Adrenal gland (tissue), 9 donors: ENCODE measurements at regions not wholly inside any gene's neighbourhood (a gene's known extent, or its start where the extent isn't known, plus 50 kb on each side); places are given as distances from the start of the nearest gene placed in this dataset.

Experiments
- DNase-seq, 7 donors: peaks; one replicate each; pipeline ENCODE4 v3.0.0-alpha.2; 2019 to 2020
- H3K27ac ChIP-seq, 5 donors: fragments of 200-600 bp; sonication (generic) in 4 of 5; 1 replicate in 3 of 5; 2 replicates in 2 of 5; pipeline versions ENCODE4 v1.5.1 to v1.8.0; 2016 to 2020; ENCODE audit warnings: mild to moderate bottlenecking in 1 of 5
- H3K27me3 ChIP-seq: fragments of 200-600 bp; 2 replicates; pipeline ENCODE4 v1.8.0; 2021
- H3K36me3 ChIP-seq, 2 donors: fragments of 200-600 bp; replicated peaks in 1 of 2; 1 replicate in 1 of 2; 2 replicates in 1 of 2; pipeline versions ENCODE4 v1.5.1 to v1.8.0; 2018 to 2022
- H3K4me1 ChIP-seq, 2 donors: fragments of 200-600 bp; replicated peaks in 1 of 2; 1 replicate in 1 of 2; 2 replicates in 1 of 2; pipeline versions ENCODE4 v1.5.1 to v1.8.0; 2018 to 2021
- H3K4me3 ChIP-seq, 4 donors: fragments of 200-600 bp; sonication (generic) in 3 of 4; one replicate each; pipeline ENCODE4 v1.5.1; 2016 to 2018
- H3K9me3 ChIP-seq, 3 donors: fragments of 200-600 bp; sonication (generic) in 1 of 3; replicated peaks in 1 of 3; 1 replicate in 2 of 3; 2 replicates in 1 of 3; pipeline versions ENCODE4 v1.5.1 to v1.8.0; 2016 to 2021
- CTCF ChIP-seq, 6 experiments: fragments of 450-650 bp in 4 of 6; fragments of 200-600 bp in 2 of 6; sonication (generic) in 1 of 6; IDR thresholded peaks; 1 replicate in 5 of 6; 2 replicates in 1 of 6; pipeline versions ENCODE4 v1.5.1 to v1.8.0; 2016 to 2021; ENCODE audit warnings: antibody characterized with exemption in 6 of 6, mild to moderate bottlenecking in 2 of 6, moderate library complexity in 1 of 6
- POLR2A ChIP-seq, 2 donors: fragments of 450-650 bp; IDR thresholded peaks; one replicate each; pipeline ENCODE4 v1.6.1; 2017; ENCODE audit warnings: antibody characterized with exemption in 2 of 2, mild to moderate bottlenecking in 2 of 2, moderate library complexity in 1 of 2
- WGBS, 4 donors: extraction: QIAGEN DNeasy Blood & Tissue Kit in 2 of 4; methylation state at CpG; one replicate each; pipeline versions ENCODE4 v1.1.5 to v1.1.7; 2013 to 2017; 5-methylcytosine and 5-hydroxymethylcytosine counted together
- intact Hi-C, 2 donors: fragments of 100-400 bp; cut with DNase I; formaldehyde crosslinking; loops; one replicate each; pipeline versions ENCODE4 v1.14.1 to v1.15.0; 2022 to 2023
- donor health status: healthy with polysubstance abuse.
- donor health status: Bipolar disorder and iron deficiency.
- donor health status: DM: yes; HTN: yes; CAD: no.
- donor health status: DM: no; HTN: no; CAD: no.
- donor health status: DM: no; HTN: no; CAD: no.

GRCh38 chr3:25973122-25973521 lies 183.2 kb downstream of the OXSM start:
- Histone ChIP-seq H3K9me3 (no peaks in the 10 kb centered on the region), H3K4me3 (no peak overlapping the region), H3K27ac (no peak overlapping the region), H3K4me1 (no peaks in the 10 kb centered on the region), H3K27me3 (no peaks in the 10 kb centered on the region), H3K36me3 (no peaks in the 10 kb centered on the region)
- intact Hi-C loops = no loop called here
- 24 to 40% (median 34%) methylated on average over 1 of the region's 1 CpG for WGBS, 4 donors
- no peak for TF ChIP-seq CTCF (IDR thresholded peaks at IDR 0.05)
- no peak for TF ChIP-seq POLR2A (IDR thresholded peaks at IDR 0.05)
- no peak for DNase-seq

- 32 to 42% (median 35%) methylated on average over 1 of the region's 1 CpG for WGBS, 4 donors
- no peak overlapping the region for H3K4me3 ChIP-seq
- no peaks in the 10 kb centered on the region for H3K4me1 ChIP-seq
- no peak for DNase-seq
- no peak overlapping the region for H3K27ac ChIP-seq
- TF ChIP-seq CTCF (IDR thresholded peaks at IDR 0.05) = no peak
- no peak for TF ChIP-seq POLR2A (IDR thresholded peaks at IDR 0.05)
- intact Hi-C loops = no loop called here
- no peaks in the 10 kb centered on the region for H3K9me3 ChIP-seq
- no peaks in the 10 kb centered on the region for H3K27me3 ChIP-seq
- no peaks in the 10 kb centered on the region for H3K36me3 ChIP-seq
Observed at GRCh38 chr3:25982756-25983155, 192.9 kb downstream of the OXSM start.

- intact Hi-C loops = no loop called here
Observed at GRCh38 chr3:25985621-25986020, 195.7 kb downstream of the OXSM start.

GRCh38 chr3:25992606-25993005 lies 202.7 kb downstream of the OXSM start:
- no peak overlapping the region for H3K27ac ChIP-seq
- no peaks in the 10 kb centered on the region for H3K9me3 ChIP-seq
- H3K36me3 ChIP-seq = no peaks in the 10 kb centered on the region
- H3K4me3 ChIP-seq = no peak overlapping the region
- H3K27me3 ChIP-seq = no peaks in the 10 kb centered on the region
- no peak for TF ChIP-seq POLR2A (IDR thresholded peaks at IDR 0.05)
- TF ChIP-seq CTCF (IDR thresholded peaks at IDR 0.05) = no peak
- 84 to 94% (median 88%) methylated on average over 3 of the region's 3 CpGs for WGBS, 4 donors
- no peaks in the 10 kb centered on the region for H3K4me1 ChIP-seq
- intact Hi-C loops = no loop called here
- no peak for DNase-seq

More at GRCh38 chr3:25985621-25986020, 195.7 kb downstream of the OXSM start:
- no peak for DNase-seq
- H3K36me3 ChIP-seq = no peaks in the 10 kb centered on the region
- H3K9me3 ChIP-seq = no peaks in the 10 kb centered on the region
- H3K4me3 ChIP-seq = no peak overlapping the region
- no peak overlapping the region for H3K27ac ChIP-seq
- no peaks in the 10 kb centered on the region for H3K27me3 ChIP-seq
- no peak for TF ChIP-seq CTCF (IDR thresholded peaks at IDR 0.05)
- TF ChIP-seq POLR2A (IDR thresholded peaks at IDR 0.05) = no peak
- H3K4me1 ChIP-seq = no peaks in the 10 kb centered on the region
- WGBS, 4 donors = 85 to 94% (median 89%) methylated on average over 1 of the region's 1 CpG
